Tibial nerve (tissue), 3 donors: ENCODE measurements at regions not wholly inside any gene's neighbourhood (a gene's known extent, or its start where the extent isn't known, plus 50 kb on each side); places are given as distances from the start of the nearest gene placed in this dataset.

Experiments
- CTCF ChIP-seq, 5 experiments: fragments of 200-600 bp in 3 of 5; fragments of 450-650 bp in 2 of 5; sonication (generic) in 3 of 5; IDR thresholded peaks; one replicate each; pipeline ENCODE4 v1.5.1; 2016 to 2019; ENCODE audit warnings: antibody characterized with exemption in 5 of 5, mild to moderate bottlenecking in 3 of 5, moderate library complexity in 2 of 5
- POLR2A ChIP-seq, 2 donors: fragments of 450-650 bp; IDR thresholded peaks; one replicate each; pipeline ENCODE4 v1.6.1; 2017; ENCODE audit warnings: antibody characterized with exemption in 2 of 2, mild to moderate bottlenecking in 2 of 2, moderate library complexity in 2 of 2

GRCh38 chr16:59205403-59205802 is 471.3 kb upstream of the GOT2 start:
- TF ChIP-seq CTCF (IDR thresholded peaks at IDR 0.05) (no peak), POLR2A (IDR thresholded peaks at IDR 0.05) (no peak)
